ENCODE measurements at regions not wholly inside any gene's neighbourhood (a gene's known extent, or its start where the extent isn't known, plus 50 kb on each side); places are given as distances from the start of the nearest gene placed in this dataset.
A peak's percentile ranks its signal among the peaks of the same experiment; 100 is the strongest.

DNA sequence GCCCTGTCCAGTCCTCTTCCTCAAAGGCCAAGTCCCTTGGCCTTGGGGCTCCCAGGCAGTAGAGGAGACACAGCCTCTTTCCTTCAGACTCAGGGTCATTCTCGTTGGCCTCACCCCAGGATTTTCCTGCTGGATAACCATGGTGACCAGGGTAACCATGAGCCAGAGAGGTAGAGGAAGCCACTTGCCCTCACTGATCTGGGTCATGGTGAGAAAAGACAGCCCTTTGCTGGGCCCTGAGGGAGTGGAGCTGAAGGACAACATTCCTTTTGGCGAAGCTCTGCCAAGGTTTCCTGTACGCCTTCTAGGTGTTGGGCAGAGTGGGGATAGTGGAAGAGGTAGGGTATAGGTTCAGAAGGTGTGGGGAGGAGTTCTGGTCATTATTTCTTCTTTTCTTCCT lies 53.1 kb upstream of the WNT4 start:
- Mint-ChIP-seq H3K4me3 (no peak overlapping the region), H3K27me3 (peaks cover 39% of the 10 kb centered on the region), H3K4me1 (no peaks in the 10 kb centered on the region), H3K36me3 (ENCODE audit: low read depth) (no peaks in the 10 kb centered on the region), H3K27ac (no peak overlapping the region)
- DNase-seq = no peak
- no peaks in the 10 kb centered on the region for H3K9me3 ChIP-seq (ENCODE audit: control insufficient read depth, low read length, poor library complexity, severe bottlenecking)
- ATAC-seq = no peak

DNA sequence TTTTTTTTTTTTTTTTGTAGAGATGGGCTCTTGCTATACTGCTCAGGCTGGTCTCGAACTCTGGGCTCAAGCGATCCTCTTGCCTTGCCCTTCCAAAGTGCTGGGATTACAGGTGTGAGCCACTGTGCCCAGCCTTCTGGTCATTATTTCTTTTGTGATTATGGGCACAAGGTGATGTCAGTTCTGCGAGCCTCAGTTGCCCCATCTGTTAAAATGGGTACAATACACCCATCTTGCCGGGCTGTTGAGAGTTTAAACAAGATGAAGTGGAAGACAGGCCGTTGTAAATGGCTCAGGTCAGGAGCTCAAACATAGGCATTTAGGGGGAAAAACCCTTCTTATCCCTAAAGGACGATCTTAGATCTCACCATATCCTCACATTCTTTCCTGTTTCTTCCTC lies 53.7 kb upstream of the WNT4 start:
- Mint-ChIP-seq H3K27ac (no peak overlapping the region), H3K27me3 (peaks cover 33% of the 10 kb centered on the region), H3K4me3 (no peak overlapping the region), H3K4me1 (no peaks in the 10 kb centered on the region), H3K36me3 (ENCODE audit: low read depth) (no peaks in the 10 kb centered on the region)
- no peak for DNase-seq
- no peak for ATAC-seq
- H3K9me3 ChIP-seq (ENCODE audit: control insufficient read depth, low read length, poor library complexity, severe bottlenecking) = no peaks in the 10 kb centered on the region

DNA sequence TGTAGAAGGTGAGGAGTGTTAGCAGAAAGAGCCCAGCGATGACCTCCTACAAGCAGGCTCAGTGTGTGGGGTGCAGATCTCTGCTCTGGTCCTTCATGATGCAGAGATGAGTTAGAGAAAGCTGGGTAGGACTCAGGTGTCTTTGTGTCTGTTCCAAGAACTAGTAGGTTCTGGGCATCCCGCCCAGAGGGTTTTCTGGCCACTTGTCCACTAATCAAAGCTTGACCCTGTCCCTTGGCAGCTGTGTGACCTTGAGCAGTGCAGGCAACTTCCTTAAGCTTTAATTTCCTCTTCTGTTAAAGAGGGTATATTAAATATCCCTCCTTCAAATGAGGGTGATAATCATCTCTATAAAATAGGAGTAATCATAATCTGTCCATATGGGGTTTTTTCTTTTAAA lies 54.7 kb upstream of the WNT4 start:
- no peak for ATAC-seq
- Mint-ChIP-seq H3K4me3 (no peak overlapping the region), H3K27me3 (peaks cover 37% of the 10 kb centered on the region)

DNA sequence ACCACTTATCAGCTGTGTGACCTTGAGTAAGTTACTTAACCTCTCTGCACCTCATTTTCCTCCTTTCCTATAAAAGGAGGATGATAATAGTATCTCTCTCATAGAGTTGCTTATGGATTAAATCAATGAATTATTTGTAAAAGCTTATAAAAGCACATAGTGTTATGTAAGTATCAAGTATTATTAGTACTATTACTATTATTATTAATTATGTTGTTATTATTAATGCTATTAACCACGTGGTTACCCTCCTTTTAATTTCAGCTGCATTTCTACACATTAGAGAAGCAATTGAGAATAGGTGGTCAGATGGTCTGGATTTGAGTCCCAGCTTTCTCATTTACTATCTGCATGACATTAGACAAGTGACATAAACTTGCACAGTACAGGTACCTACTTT lies 58.1 kb upstream of the WNT4 start:
- H3K36me3 Mint-ChIP-seq (ENCODE audit: low read depth) = peaks cover 4% of the 10 kb centered on the region
- ATAC-seq (no peak), DNase-seq (no peak)
- H3K4me1 Mint-ChIP-seq = no peaks in the 10 kb centered on the region
- H3K4me3 Mint-ChIP-seq = no peak overlapping the region
- no peak overlapping the region for H3K27ac Mint-ChIP-seq
- H3K27me3 Mint-ChIP-seq = peaks cover 69% of the 10 kb centered on the region
- H3K9me3 ChIP-seq (ENCODE audit: control insufficient read depth, low read length, poor library complexity, severe bottlenecking) = no peaks in the 10 kb centered on the region

More for the DNA sequence above, 54.7 kb upstream of the WNT4 start:
- H3K36me3 Mint-ChIP-seq (ENCODE audit: low read depth) = no peaks in the 10 kb centered on the region
- H3K27ac Mint-ChIP-seq = no peak overlapping the region
- no peaks in the 10 kb centered on the region for H3K9me3 ChIP-seq (ENCODE audit: control insufficient read depth, low read length, poor library complexity, severe bottlenecking)
- H3K4me1 Mint-ChIP-seq = no peaks in the 10 kb centered on the region
- DNase-seq = no peak

DNA sequence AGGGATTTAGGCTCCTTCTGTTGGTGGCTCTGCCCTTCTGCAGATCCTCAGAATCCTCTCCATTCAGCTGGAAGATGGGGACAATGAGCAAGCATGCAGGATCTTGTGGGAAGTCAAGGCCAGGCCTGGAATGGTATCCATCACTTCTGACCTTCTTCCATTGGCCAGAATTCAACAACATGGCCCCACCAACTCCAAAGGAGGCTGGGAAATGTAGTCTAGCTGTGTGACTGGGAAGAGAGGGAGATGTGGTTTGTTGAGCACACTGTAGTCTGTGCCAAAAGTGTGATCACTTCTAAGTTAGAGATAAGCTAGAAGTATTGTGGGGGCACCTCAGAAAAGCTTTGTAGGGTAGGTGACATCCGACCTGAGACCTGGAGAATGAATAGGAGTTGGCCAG lies 60.4 kb upstream of the WNT4 start:
- H3K4me3 Mint-ChIP-seq = no peak overlapping the region
- peaks cover 73% of the 10 kb centered on the region for H3K27me3 Mint-ChIP-seq
- H3K27ac Mint-ChIP-seq = no peak overlapping the region
- H3K4me1 Mint-ChIP-seq = no peaks in the 10 kb centered on the region
- peaks cover 4% of the 10 kb centered on the region for H3K36me3 Mint-ChIP-seq (ENCODE audit: low read depth)
- DNase-seq (no peak), ATAC-seq (no peak)
- no peaks in the 10 kb centered on the region for H3K9me3 ChIP-seq (ENCODE audit: control insufficient read depth, low read length, poor library complexity, severe bottlenecking)

DNA sequence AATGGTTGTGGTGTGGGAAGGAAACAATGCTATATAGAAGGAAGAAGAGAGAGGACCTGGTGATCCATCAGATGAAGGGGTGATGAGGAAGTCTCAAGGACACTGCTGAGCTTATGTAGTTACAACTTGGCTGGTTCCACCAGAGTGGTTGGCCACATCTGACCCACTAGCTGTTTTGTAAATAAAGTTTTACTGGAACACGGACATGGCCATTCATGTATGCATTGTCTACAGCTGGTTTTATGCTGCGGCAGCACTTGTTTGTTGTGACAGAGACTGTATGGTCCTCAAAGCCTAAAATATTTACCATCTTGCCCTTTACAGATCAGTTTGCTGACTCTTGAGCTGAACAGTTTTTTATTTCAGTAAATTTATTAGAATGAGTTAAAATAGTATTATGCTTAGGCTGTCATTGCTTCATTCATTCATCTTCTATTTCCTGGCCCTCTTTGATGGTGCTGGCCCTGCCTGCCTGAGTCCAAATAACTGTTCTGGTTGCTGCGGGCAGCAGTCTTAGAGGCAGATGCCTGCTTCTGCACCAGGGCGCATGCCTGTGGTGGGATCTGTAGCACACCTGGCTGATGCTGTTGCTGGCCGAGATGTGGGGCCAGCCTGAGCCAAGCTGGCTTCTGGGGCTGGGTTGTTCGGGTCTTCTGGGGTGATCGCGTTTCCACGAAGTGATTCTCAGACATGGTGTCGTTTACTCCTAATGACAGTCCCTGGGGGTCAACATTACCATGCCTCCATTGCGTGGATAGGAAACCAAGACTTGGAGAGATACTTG lies 61.4 kb upstream of the WNT4 start:
- Mint-ChIP-seq H3K4me1 (no peaks in the 10 kb centered on the region), H3K27ac (no peak overlapping the region), H3K4me3 (no peak overlapping the region), H3K27me3 (peaks cover 72% of the 10 kb centered on the region), H3K36me3 (ENCODE audit: low read depth) (peaks cover 5% of the 10 kb centered on the region)
- DNase-seq (no peak), ATAC-seq (no peak)
- H3K9me3 ChIP-seq (ENCODE audit: control insufficient read depth, low read length, poor library complexity, severe bottlenecking) = no peaks in the 10 kb centered on the region

DNA sequence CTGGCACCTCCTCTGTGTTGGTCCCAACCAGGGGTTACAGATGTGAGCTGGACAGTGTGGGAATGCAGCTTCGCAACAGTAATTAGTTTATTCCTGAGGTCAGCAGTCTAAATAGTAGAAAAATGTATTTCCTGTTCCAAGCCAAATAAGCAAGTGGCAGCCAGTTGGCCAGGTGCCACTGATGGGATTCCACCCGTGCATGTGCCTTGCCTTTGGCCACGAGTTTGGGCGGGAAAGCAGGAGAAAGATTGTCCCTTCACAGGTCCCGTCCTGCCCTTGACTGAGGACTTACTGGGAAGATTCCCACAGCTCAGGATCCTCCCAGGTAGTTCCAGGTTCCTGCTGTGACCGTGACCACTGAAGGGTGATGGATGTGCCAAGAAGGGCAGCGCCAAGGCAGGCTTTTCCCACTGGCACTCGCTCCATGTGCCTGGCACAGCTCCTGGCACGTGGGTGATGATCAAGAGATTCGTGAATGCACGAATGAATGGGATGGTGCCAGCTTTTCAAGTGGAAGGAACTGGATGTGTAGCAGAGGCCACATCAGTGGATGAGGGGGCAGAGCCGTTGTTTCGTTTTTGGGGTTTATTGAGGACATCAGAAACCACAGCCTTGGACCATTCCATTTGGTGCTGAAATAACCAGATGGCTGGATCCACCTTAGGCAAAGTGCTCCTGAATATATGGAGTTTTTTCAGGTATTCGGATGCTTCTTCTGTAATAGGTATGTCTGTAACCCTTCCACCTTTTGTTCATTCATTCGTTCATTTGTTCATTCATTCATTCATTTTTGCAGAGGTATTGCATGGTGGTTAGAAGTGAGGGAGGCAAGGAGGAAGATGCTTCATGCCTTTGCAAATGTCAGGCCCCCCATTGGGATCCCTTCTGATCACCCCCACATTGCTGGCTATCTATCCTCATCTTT lies 62.4 kb upstream of the WNT4 start:
- no peaks in the 10 kb centered on the region for H3K9me3 ChIP-seq (ENCODE audit: control insufficient read depth, low read length, poor library complexity, severe bottlenecking)
- ATAC-seq (no peak), DNase-seq (no peak)
- Mint-ChIP-seq H3K27me3 (peaks cover 81% of the 10 kb centered on the region), H3K36me3 (ENCODE audit: low read depth) (peaks cover 8% of the 10 kb centered on the region), H3K27ac (no peak overlapping the region), H3K4me3 (no peak overlapping the region), H3K4me1 (peaks cover under 1% of the 10 kb centered on the region)

DNA sequence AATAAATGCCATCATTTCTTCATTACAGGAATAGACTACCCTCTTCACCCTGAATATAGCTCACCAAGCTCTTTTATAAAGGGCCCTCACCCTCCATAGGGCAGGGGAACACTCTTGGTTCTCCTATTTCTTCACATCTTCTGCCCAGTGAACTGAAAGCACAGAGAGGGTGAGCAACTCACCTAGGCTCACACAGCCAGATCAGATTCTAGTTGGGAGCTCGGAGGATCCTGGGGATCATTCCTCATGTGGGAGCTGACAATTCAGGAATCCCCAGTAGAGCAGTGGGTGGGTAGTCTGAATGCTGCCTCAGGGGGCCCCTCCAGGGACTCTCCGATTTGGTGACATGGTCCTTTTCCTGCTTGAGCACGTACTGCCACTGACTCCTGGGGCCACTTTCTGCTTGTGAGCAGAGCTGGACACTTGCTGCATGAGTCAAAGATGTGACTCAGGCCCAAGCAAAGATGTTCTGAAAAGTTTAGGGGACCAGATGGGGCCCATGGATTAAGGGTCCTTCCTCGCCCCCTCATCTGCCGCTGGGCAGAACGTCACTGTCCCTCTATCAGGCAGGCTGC lies 63.7 kb upstream of the WNT4 start:
- Mint-ChIP-seq H3K4me3 (no peak overlapping the region), H3K36me3 (ENCODE audit: low read depth) (peaks cover 12% of the 10 kb centered on the region), H3K27ac (no peak overlapping the region), H3K4me1 (peaks cover 5% of the 10 kb centered on the region), H3K27me3 (peaks cover 95% of the 10 kb centered on the region)
- no peaks in the 10 kb centered on the region for H3K9me3 ChIP-seq (ENCODE audit: control insufficient read depth, low read length, poor library complexity, severe bottlenecking)
- ATAC-seq (no peak), DNase-seq (no peak)

DNA sequence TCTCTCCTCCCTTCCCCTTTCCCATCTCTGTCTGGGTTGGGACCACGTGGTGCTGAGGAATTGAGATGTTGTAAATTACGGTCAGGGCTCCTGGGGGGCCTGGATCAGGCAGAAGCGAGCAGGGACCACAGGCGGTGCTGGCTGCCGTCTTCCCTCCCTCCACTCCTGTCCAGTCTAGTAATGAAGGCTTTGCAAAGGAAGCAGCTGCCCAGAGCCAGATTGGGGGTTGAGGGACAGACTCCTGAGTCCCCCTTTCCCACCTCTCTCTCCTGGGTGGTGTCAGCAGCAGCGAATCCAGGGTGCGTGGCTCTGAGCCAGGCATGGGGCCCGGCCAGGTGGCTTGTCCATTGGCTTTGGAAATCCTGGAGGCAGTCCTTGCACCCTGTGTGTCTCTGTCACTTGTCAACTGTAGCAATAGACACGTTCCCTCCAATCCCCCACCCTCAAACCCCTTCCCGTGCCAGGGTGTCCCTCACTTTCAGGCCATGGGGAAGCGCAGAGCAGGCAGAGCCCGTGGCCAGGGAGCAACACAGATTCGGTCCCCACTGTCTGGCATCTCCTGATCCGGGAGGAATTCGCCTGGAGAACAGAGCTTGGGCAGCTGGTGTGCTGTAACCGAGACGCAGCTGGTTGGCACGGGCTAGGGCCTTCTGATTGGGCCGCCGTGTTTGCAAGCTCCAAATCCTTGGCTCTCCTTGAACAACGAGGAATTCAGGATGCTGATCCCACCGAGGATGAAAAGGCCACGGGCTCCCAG lies 64.8 kb upstream of the WNT4 start:
- Mint-ChIP-seq H3K36me3 (ENCODE audit: low read depth) (peaks cover 15% of the 10 kb centered on the region), H3K27ac (no peak overlapping the region), H3K4me1 (peaks cover 5% of the 10 kb centered on the region), H3K4me3 (no peak overlapping the region), H3K27me3 (peaks cover 95% of the 10 kb centered on the region)
- DNase-seq (no peak), ATAC-seq (no peak)
- no peaks in the 10 kb centered on the region for H3K9me3 ChIP-seq (ENCODE audit: control insufficient read depth, low read length, poor library complexity, severe bottlenecking)

DNA sequence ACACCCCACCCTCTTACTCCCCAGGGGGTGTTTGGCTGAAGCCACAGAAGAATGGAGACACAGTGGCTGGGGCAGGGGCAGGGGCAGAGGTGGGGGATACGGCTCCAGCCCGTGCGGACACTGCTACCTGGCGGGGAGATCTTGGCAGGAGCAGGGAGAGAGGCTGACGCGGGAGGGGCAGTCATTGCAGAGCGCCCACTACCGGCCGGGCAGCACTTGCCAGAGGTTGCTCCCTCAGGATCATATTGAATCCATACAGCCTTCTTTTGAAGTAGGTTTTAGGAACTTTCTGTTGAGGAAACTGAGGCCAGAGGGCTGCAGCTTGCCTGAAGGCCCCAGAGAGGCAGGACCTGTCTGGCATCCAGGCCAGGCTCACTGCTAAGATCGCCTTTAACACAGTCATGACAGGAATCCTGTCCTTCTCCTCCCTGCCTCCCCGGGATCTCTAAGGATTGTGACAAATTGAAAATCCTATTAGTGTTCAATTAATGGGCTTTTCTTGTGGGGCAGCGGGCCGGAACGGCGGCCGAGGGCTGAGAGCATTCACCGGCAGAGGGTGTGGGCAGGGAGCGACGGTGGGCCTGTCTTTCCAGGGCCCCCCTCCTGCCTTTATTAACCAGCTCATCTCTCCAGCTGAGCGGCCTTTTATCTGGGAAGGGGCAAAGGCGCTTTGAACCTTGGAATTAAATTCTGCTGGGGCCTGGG lies 65.5 kb upstream of the WNT4 start:
- no peaks in the 10 kb centered on the region for H3K9me3 ChIP-seq (ENCODE audit: control insufficient read depth, low read length, poor library complexity, severe bottlenecking)
- no peak overlapping the region for H3K4me3 Mint-ChIP-seq
- H3K36me3 Mint-ChIP-seq (ENCODE audit: low read depth) = peaks cover 15% of the 10 kb centered on the region
- H3K27ac Mint-ChIP-seq = no peak overlapping the region
- DNase-seq (no peak), ATAC-seq (no peak)
- peaks cover 5% of the 10 kb centered on the region for H3K4me1 Mint-ChIP-seq
- H3K27me3 Mint-ChIP-seq = peaks cover 95% of the 10 kb centered on the region

DNA sequence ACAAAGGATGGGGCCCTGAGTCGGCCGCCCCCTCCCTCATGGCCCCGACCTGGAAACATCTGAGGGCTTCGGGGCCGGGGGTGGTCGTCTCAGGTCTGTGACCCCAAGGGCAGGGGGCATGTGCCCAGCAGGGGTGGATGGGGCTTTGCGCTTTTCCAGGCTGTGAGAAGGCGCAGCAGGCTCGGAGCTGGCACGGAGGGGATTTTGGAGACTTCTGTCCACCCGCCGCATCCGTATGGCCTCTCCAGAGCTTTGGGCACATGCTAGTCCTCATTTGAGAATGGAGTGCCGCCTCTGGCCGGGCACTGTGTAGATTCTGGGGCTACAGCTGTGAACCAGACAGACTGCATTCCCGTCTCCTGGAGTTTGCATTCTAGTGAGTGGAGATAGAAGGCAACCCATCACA lies 66.1 kb upstream of the WNT4 start:
- Mint-ChIP-seq H3K36me3 (ENCODE audit: low read depth) (peaks cover 12% of the 10 kb centered on the region), H3K27me3 (peaks cover 91% of the 10 kb centered on the region), H3K4me1 (peaks cover 5% of the 10 kb centered on the region), H3K4me3 (no peak overlapping the region), H3K27ac (no peak overlapping the region)
- H3K9me3 ChIP-seq (ENCODE audit: control insufficient read depth, low read length, poor library complexity, severe bottlenecking) = no peaks in the 10 kb centered on the region
- no peak for DNase-seq
- no peak for ATAC-seq

DNA sequence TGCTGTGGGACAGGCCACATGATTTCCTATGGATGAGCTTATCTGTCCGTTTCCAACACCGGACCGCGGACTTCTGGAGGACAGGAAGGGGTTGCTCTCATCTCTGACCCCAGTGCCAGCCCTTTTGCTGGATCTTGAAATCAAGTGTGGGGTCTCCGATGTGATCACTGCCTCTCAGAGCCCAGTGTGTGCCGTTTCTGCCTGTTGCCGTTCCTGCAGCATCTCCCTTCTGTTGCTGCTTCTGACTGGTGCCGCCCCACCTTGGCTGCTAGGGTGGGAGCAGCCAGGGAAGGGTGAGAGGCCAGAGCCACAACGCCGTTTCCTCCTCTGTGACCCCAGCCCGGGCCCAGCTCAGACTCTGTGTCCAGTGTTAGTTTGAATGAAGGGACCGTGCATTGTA lies 67.3 kb upstream of the WNT4 start:
- H3K27me3 Mint-ChIP-seq = peaks cover 84% of the 10 kb centered on the region

More for the DNA sequence above, 67.3 kb upstream of the WNT4 start:
- no peak for DNase-seq
- H3K36me3 Mint-ChIP-seq (ENCODE audit: low read depth) = peaks cover 12% of the 10 kb centered on the region
- peak overlapping the region; percentile 51 for H3K27ac Mint-ChIP-seq
- peaks cover 5% of the 10 kb centered on the region for H3K4me1 Mint-ChIP-seq
- H3K4me3 Mint-ChIP-seq = no peak overlapping the region
- no peak for ATAC-seq
- H3K9me3 ChIP-seq (ENCODE audit: control insufficient read depth, low read length, poor library complexity, severe bottlenecking) = no peaks in the 10 kb centered on the region

Measured in T-helper 17 cell (primary cell).